ENCODE measurements at regions not wholly inside any gene's neighbourhood (a gene's known extent, or its start where the extent isn't known, plus 50 kb on each side); places are given as distances from the start of the nearest gene placed in this dataset.

GRCh38 chr12:104850781-104851180, 107.3 kb downstream of the SLC41A2 start:
- no peak for TF ChIP-seq YY1 (IDR thresholded peaks at IDR 0.05)
- no peak for TF ChIP-seq CTCF (IDR thresholded peaks at IDR 0.05; ENCODE audit: low read depth, low read length, missing input control)
- no peak for TF ChIP-seq SP1 (IDR thresholded peaks at IDR 0.05)
- no peak for TF ChIP-seq TAF1 (conservative IDR thresholded peaks at IDR 0.05)

All from liver (tissue), 3 donors.